Activated gamma-delta T cell (primary cell): ENCODE measurements at regions not wholly inside any gene's neighbourhood (a gene's known extent, or its start where the extent isn't known, plus 50 kb on each side); places are given as distances from the start of the nearest gene placed in this dataset.
A peak's percentile ranks its signal among the peaks of the same experiment; 100 is the strongest.
"Not testable (repeated sequence)": the region's sequence is repeated elsewhere in the genome, so short reads cannot be mapped to it uniquely, and the experiment has no call there.

Experiments used
- DNase-seq: peaks from one replicate; lab custom pipeline; 2025; lab: John Stamatoyannopoulos, UW

DNA sequence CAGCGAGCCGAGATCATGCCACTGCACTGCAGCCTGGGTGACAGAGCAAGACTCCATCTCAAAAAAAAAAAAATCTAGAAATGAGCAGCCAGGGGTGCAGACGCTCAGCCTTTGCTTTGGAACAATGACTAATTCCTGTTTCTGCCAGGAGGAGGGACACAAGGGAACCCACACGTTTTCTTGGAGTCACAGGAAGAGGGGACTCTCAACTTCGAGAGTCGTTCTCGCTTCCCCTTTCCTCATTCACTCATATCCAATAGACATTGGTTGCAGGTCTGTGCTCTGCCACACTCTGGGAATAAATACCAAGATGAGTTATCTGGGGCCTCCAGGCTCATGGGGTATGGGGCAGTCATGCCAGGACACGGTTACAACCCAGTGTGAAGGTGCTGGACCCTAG lies 91.5 kb upstream of the RREB1 start:
- no peak for DNase-seq

DNA sequence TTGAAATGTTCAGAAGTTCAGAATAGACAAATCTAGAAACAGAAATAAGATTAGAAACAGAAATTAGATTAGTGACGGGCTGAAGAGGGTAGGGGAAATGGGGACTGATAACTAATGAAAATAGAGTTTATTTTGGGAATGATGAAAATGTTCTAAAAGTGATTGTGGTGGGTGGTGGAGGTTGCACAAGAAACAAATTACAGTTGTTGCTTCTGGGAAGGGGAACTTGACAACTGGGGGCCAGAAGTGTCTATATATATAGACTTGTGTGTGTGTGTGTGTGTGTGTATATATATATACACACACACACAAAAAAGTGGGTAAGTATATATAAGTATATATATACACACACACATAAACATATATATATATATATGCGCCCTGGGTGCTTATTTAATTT lies 86.5 kb upstream of the RREB1 start:
- DNase-seq: no peak

DNA sequence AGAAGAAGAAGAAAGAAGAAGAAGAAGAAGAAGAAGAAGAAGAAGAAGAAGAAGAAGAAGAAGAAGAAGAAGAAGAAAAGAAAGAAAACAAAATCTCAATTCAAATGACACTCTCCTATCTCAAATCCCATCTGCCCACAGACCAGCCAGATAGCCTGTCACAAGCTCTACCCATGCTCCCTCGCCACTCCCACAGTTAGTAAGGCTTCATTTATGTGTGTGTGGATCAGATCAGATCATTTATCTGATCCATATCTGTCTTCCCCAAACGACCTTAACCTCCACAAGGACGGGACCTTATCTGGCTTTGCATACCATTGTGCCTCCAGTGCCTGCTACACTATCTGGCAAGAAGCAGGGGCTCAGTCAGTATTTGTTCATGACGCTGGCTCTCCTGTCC lies 81.9 kb upstream of the RREB1 start:
- DNase-seq: no peak

DNA sequence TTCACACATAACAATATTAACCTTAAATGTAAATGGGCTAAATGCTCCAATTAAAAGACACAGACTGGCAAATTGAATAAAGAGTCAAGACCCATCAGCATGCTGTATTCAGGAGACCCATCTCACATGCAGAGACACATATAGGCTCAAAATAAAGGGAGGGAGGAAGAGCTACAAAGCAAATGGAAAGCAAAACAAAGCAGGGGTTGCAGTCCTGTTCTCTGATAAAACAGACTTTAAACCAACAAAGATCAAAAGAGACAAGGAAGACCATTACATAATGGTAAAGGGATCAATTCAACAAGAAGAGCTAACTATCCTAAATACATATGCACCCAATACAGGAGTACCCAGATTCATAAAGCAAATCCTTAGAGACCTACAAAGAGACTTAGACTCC lies 78.8 kb upstream of the RREB1 start:
- DNase-seq: not testable (repeated sequence)

DNA sequence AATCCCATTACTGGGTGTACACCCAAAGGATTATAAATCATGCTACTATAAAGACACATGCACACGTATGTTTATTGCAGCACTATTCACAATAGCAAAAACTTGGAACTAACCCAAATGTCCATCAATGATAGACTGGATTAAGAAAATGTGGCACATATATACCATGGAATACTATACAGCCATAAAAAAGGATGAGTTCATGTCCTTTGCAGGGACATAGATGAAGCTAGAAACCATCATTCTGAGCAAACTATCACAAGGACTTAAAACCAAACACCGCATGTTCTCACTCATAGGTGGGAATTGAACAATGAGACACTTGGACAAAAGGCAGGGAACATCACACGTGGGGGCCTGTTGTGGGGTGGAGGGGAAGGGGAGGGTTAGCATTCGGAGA lies 76.8 kb upstream of the RREB1 start:
- not testable (repeated sequence) for DNase-seq

DNA sequence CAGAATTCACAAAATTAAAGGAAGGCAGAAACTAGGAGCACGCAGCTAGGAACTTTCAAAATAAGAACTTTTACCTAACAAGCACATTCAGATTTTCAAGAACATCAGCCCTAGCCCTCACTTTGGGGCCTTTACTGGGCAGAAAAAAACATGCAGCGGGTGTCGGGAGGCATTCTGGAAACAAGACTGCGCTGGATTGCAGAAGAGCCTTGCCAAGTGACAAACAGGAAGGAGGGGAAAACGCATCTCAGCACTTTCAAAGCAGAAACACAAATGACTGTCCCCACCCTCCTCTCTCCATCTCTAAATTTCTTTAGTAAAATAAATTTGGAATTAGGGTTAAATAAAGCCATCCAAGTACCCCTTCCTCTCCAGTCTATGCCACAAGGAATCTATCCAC lies 74.6 kb upstream of the RREB1 start:
- DNase-seq: no peak

DNA sequence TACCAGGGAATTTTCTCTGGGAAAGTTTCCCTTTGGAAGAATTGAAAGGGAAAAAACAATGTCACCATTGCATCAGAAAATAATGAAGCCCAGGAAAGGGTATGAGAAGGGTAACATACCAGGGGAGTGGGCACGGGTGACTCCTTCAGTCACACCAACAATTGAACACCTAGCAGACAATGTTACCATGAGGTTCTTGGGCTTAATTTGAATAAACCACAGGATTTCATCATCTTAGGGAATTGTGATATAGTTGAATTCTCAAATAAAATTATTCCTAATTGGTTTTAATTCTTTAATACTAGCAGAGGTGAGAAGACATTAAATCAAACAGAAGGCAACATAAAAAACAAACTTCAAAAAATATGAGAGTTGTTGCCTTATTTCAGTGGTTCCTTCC lies 73.7 kb upstream of the RREB1 start:
- no peak for DNase-seq

DNA sequence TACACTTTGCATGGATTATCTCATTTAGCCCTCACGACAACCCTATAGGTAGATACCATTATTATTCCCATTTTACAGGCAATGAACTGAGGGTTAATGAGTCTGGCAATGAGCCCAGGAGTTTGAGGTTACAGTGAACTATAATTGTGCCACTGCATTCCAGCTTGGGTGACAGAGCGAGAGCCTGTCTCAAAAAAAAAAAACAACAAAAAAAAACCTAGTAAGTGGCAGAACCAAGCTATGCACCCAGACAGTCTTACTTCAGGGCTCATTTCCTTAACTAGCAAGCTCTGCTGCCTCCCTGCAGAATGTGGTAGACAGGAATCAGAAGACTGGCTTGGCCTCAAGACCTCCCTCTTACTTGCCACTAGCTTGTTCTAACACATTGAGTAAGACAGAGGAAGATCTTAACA lies 71.9 kb upstream of the RREB1 start:
- no peak for DNase-seq

DNA sequence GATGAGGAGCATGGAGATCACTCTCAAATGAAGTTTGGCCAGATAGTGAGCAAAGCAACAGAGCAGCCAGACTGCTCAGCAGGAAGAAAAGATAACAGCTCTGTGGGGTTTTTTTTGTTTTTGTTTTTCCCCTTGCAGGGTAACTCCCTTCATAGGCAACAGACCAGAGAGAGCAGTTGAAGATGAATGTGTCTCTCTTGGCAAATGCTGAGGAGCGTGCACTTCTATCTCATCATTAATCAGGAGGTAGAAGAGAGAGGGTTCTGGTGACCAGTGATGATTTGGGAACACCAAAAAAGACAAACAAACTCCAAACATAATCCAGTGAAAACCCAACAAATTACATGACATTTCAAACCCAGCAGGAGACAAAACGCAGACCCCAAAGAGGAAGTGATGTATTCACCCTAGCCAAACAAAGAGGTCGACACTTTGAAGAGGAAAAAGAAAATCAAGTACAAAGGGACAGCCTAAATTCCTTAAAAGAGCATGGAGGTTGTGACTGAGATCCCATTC lies 66.2 kb upstream of the RREB1 start:
- DNase-seq: no peak

DNA sequence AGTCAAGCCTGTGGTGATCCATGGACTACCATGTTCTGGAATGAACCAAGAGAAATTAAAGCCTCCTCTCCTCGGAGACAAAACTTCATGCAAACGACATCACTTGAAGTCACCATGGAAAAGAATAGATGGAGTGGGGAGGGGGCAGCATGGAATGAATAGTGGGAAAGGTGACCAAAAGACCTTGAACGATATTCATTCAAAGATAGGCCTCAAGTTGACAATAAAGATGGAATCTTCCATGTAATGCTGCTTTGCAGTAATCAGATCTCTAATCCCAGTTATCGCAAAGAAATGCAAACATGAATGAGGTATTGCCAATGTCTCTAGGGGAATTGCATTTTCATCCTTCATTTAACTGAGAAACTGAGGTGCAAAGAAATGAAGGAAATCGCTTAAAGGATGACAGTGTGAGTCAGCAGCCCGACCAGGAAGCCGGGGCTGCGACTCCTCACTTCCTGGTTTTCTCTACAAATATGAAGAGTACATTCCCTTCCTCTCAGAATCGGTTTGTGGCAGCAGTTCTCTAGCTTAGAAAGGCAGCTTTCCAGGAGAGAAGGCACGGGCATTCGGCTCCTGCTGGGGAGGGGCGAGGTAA lies 65.6 kb upstream of the RREB1 start:
- DNase-seq: no peak

DNA sequence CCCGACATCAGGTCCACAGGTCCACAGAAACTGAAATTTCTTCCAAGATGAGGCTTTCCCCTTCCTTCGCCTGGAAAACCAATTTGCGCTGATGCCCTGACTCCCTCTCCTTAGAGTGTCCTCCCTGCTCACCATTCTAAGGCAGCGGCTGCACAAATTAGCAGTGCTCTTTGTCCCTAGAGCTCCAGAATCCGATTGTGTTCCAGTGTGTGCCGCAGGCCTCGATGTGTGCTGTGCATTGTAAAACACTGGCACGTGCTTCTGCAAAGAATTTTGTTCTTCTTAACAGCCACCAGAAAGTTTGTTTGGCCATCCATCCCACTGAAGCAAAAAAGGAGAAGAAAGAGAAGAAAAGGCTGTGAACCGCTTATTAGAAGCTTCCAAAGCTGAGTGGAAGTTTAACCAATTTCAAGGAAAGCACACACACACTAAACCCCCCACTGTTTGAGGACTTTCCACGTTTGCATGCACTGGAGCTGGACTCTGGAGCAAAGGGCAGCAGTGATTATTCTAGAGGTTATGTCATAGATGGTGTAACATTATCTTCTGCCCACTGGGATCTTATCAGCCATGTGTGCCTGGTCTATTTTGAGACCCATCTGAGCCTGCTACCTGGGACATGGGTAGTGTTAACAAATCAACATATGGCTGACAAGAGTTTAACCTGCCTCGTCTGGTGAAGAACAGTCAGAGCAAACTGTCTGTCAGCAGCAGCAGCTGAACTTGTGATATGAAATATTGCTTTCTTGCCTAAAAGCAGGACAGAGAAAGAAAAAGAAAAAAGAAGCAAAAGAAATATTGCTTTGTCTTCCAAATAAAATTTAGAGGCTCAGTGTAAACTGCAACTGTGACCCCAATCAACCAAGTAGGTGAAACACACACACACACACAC lies 64.9 kb upstream of the RREB1 start:
- DNase-seq: no peak

DNA sequence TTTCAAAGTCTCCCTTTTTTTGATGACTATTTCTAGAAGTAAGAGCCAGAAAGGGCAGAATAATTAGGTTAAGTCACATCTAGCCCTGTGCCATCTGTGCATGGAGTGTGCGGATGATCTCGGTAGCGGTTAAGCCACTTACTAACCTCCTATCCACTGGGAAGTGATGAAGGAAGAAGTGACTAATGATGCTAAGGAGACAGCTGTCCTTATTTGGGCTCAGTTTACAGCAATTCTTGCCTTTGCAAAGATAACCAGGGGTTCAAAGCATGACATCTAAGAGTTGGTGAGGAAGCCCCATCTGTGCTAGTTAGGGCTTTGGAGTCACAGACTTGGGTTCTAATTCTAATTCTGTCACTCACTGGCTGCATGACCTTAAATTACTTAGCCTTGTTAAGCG lies 62.4 kb upstream of the RREB1 start:
- no peak for DNase-seq

DNA sequence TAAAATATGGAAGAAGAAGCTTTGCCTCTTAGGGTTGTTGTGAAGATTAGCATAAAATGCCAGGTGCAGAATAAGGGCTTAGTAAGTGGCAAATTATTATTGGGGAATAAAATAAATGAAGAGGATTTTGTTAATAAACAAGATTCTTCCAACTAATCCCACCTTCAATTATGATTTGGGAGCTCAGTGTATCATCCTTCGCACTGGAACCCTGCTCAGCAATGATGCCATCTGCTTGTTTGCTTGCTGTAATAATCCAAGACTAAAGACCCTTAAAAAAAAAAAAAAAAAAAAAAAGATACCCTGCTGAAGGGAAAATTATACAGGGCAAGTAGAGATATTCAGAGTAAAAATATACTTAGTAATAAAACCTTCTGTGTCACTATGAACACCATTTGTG lies 62.0 kb upstream of the RREB1 start:
- no peak for DNase-seq

DNA sequence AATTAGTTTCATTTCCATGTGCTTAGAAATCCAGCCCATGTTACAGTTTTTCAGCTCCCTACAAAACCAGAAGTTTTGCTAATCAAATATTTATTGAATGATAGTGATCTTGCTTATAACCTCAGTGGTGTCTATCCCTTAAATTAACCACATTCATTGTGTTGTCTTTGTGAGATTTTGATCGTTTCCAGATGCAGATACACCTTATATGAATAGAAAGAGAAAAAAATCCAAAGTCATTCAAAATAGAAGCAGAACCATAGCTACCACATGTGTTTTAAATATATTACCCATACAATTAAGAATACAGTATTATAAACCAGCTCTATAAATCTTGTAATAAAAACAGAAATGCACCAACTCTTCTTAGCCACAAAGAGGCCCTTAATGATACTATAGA lies 60.6 kb upstream of the RREB1 start:
- no peak for DNase-seq

DNA sequence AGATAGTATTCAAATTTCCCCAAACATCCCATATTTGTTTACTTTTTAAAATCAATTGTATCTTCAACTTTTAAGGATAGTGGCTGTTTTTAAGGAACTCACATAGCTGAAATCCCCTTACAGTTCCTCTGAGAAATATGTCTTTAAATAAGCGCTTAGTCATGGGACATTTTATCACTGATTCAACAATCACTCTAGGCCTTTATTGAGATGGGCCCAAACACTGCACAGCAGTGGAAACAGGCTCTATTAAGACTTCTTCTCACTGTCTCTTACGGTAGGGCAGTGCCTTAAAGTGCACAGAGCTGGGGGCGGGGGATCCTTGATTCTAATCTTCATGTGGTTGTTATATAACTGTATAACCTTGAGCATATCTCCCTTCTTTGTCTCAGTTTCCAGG lies 59.8 kb upstream of the RREB1 start:
- DNase-seq: no peak

DNA sequence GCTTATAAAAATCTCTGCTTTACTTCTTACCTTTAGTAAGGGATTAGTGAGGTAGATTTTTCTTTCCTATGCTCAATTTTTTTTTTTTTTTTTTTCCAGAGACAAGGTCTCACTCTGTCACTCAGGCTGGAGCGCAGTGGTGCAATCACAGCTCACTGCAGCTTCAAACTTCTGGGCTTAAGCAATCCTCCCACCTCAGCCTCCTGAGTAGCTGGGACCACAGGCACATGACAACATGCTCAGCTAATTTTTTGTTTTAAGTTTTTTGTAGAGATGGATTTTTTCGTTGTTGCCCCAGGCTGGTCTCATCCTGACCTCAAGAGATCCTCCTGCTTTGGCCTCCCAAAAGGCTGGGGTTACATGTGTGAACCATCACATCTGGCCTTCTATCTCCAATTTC lies 58.9 kb upstream of the RREB1 start:
- DNase-seq: no peak

DNA sequence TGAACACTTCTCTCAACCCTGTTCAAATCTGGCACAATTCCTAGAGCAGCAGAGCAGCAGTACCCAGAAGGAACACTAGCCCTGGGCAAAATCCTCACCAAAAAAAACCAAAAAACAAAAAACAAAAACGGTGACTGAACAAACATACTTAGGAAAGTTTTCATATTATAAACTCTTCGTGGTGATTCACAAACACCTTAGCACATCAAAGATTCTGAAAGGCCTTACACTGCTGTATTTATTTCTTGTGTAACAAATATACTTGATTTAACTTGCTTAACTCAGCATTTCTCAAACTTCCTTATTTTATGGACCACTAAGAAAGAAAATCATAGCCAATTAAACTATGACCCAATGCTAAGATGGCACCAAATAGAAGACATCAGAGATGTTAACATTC lies 57.8 kb upstream of the RREB1 start:
- DNase-seq: no peak

DNA sequence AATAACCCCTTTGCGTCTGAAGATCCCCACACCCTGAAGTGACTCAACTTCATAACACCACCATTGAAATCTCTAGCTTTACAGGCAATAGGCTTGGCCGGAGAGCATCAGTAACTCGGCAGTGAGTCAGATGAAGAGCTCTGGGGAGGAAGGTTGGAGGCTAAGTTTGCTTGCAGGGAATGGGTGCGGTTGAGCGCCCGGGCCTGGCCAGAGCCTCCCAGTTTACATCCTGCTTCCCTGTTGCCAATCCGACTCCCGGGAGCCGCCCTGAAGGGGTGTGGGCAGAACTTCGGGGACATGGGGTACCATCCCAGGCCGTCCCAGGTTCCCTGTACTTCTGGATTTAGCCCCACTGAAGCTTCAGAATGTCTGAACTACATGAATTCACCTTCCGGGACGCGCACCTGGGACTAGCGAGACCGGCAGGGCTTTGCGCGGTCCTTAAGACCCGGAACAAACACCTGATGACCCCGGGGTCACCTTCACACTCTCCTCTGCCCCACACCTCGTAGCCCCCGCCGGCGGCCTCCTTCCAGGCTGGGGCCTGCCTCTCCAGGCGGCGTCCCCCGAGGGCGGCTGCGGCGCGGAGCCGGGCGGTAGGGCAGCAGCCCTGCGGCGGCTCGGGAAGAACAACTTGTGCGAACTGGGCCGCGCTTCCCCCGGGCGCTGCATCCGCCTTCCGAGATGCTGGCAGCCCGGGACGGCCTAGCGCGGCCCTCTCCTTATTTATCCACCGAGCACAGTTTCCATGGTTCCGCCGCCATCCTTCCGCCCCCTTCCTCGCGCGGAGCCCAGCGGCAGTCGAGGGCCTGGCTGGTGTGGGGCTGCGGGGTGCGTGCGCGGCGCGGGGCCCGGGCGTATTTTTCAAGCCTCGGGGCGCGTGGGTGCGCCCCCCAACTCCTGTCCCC lies 56.6 kb upstream of the RREB1 start:
- DNase-seq: no peak

DNA sequence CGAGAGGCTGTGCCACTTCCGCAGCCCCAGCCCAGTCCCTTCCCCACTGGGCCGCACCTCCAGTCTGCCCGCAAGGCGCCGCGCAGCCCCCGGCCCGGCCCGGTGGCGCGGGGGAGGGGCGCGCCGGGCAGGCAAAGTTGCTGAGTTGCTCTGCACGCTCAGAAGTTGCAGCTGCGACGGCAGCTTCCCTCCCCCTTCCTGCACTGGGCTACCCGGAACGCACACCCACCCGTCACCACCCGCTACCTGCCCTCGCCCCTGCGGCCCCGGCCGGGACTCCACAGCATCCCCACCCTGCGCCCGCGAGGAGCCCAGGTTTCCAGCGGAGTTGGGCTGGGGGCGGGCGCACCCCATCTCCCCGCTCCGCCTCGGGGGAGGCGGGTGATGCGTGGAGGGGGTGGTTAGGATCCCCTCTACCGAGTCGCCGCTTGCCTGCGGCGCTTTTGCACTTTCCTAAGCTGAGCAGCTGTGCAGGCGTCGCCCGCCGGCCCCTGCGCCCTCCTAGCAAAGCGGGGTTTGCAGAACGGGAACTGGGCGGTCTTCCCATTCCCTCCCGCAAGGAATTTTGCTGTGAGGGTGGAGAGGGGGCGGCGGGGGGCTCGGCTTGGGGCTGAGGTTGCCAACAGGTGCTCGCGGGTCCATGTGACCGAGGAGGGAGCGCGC lies 55.9 kb upstream of the RREB1 start:
- peak; percentile 17 for DNase-seq

DNA sequence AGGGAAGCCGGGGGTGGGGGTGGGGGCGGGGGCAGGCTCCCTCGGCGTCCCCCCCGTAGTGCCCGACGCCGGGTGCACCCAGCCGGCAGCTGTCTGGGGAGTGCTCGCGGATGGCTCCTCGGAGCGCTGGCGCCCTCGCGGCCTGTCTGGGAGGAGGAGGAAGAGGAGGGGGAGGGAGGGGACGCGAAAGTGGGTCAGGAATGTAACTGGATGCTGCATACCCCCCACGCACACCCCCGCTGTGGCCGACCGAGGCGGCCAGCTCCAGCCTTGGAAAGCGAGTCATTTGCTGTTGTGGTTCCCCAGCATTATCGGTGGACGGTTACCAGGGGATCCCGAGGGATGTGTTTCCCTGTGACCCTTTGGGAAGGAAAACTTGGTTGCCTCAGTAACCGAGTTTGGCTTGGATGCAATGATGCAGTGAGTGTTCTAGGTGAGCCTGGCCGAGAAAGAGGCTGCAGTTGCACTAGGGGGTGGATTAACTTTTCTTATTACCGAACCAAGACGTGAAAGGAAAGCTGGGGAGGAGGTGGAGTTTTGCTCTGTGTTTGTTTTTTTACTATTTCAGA lies 55.2 kb upstream of the RREB1 start:
- no peak for DNase-seq

DNA sequence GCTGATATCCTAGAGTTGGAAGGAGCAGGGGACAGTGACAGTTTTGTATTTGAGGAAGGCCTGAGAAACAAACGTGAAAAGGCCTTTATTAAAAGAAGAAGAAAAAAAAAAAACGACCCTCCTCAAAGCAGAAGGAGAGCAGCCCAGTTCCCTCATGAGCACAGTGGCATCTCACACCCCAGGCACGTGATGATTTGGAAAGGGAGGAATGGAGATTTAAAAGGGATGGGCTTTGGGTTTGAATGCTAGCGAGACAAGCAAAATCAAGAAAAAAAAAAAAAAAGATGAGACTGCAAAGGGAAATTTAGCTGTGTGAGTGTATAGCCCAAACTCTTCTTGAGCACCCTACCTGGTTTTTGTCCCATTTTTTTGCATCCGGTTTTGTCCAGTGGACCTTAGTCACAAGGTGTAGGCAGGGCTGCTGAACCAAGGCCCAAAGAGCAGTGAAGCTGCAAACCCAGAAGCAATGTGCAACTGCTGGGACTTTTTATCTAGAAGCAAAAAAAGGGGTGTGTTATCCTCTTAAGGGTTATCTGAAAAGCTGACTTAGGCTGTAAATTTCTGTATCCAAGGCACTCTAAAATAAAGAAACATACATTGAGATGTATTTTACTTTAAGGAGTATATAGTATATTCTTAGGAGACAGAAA lies 54.5 kb upstream of the RREB1 start:
- no peak for DNase-seq
